ENCODE measurements at regions not wholly inside any gene's neighbourhood (a gene's known extent, or its start where the extent isn't known, plus 50 kb on each side); places are given as distances from the start of the nearest gene placed in this dataset.

DNA sequence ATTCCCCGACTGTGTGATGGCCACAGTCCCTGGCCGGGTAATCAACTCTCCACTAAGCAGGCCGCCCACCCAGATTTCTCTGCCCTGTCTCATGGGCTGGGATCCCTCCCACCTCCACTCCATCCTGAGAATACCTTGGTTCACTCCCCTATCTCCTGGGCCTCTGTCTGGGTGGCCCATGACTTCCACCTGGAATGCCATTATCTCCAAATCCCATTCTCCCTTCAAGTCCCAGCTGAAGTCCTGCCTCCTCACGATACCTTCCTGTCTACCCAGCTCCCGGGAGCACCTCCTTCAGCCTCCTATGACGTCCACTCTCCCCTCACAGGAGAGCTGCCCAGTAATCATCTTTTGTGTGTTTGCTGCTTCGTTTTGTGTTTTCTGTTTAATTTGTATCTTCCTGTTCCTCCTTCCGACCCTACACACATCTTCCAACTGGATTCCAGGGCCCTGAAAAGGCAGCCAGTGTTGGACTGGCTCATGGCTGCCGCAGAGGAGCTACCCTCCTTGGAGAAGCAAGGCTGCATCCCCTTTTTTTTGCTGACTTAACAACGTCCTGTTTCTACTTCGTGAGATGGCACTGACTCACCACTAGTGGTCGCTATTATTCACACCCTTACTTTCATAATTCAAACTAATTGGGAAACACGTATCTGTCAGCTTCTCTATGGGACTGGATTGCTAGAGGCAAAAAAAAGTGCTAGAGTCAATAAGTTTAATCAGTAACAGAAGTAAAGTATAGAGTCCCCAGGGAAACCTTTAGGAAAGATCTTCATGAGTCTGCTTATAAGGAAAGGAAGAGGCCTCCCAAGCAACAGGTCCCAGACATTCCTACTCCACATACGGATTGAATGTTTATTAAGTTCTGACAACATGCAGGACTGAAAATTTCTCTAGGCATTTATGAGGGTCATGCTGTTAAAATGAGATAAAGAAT is 171.9 kb upstream of the GATA6 start:
- TF ChIP-seq POLR2A (IDR thresholded peaks at IDR 0.05; ENCODE audit: insufficient read depth in 1 of 2, low read depth in 2 of 2, low read length in 2 of 2) (no peak), SRY (CRISPR knock-in tag; IDR thresholded peaks at IDR 0.05) (no peak), KDM3A (CRISPR knock-in tag; IDR thresholded peaks at IDR 0.05; ENCODE audit: low read depth) (no peak)
- TF ChIP-seq, protein P1, sequence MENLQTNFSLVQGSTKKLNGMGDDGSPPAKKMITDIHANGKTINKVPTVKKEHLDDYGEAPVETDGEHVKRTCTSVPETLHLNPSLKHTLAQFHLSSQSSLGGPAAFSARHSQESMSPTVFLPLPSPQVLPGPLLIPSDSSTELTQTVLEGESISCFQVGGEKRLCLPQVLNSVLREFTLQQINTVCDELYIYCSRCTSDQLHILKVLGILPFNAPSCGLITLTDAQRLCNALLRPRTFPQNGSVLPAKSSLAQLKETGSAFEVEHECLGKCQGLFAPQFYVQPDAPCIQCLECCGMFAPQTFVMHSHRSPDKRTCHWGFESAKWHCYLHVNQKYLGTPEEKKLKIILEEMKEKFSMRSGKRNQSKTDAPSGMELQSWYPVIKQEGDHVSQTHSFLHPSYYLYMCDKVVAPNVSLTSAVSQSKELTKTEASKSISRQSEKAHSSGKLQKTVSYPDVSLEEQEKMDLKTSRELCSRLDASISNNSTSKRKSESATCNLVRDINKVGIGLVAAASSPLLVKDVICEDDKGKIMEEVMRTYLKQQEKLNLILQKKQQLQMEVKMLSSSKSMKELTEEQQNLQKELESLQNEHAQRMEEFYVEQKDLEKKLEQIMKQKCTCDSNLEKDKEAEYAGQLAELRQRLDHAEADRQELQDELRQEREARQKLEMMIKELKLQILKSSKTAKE (CRISPR knock-in tag; IDR thresholded peaks at IDR 0.05; ENCODE audit: borderline replicate concordance), result no peak
- TF ChIP-seq, protein P2, sequence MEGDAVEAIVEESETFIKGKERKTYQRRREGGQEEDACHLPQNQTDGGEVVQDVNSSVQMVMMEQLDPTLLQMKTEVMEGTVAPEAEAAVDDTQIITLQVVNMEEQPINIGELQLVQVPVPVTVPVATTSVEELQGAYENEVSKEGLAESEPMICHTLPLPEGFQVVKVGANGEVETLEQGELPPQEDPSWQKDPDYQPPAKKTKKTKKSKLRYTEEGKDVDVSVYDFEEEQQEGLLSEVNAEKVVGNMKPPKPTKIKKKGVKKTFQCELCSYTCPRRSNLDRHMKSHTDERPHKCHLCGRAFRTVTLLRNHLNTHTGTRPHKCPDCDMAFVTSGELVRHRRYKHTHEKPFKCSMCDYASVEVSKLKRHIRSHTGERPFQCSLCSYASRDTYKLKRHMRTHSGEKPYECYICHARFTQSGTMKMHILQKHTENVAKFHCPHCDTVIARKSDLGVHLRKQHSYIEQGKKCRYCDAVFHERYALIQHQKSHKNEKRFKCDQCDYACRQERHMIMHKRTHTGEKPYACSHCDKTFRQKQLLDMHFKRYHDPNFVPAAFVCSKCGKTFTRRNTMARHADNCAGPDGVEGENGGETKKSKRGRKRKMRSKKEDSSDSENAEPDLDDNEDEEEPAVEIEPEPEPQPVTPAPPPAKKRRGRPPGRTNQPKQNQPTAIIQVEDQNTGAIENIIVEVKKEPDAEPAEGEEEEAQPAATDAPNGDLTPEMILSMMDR (CRISPR knock-in tag; IDR thresholded peaks at IDR 0.05), result peak; percentile 76
- TF ChIP-seq, protein P3, sequence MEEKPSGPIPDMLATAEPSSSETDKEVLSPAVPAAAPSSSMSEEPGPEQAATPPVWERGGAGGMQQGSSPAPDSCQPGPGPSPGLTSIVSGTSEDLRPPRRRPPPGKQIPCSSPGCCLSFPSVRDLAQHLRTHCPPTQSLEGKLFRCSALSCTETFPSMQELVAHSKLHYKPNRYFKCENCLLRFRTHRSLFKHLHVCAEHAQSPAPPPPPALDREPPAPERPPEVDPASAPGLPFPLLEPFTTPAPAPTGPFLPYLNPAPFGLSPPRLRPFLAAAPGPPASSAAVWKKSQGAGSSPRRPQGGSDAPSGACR (CRISPR knock-in tag; IDR thresholded peaks at IDR 0.05), result no peak
